MM.1S (cell line): ENCODE measurements at regions not wholly inside any gene's neighbourhood (a gene's known extent, or its start where the extent isn't known, plus 50 kb on each side); places are given as distances from the start of the nearest gene placed in this dataset.

ENCODE experiments used
- EZH2 ChIP-seq: fragments of 300-600 bp; sonication (generic); optimal IDR thresholded peaks from 2 replicates; pipeline ENCODE3; 2017; ENCODE audit warnings: low read depth, mild to moderate bottlenecking, antibody characterized with exemption, low read length, mixed read lengths
- EZH2phosphoT487 ChIP-seq: fragments of 300-600 bp; sonication (generic); IDR thresholded peaks from 2 replicates; pipeline ENCODE4 v1.6.1; 2018; ENCODE audit warnings: antibody characterized with exemption, low read length
- TF ChIP-seq, protein P1 (sequence below): fragments of 300-600 bp; sonication (generic); IDR thresholded peaks from 2 replicates; pipeline ENCODE4 v1.5.1; 2016; ENCODE audit warnings: antibody characterized with exemption, low read length, mixed read lengths

- TF ChIP-seq, protein P1, sequence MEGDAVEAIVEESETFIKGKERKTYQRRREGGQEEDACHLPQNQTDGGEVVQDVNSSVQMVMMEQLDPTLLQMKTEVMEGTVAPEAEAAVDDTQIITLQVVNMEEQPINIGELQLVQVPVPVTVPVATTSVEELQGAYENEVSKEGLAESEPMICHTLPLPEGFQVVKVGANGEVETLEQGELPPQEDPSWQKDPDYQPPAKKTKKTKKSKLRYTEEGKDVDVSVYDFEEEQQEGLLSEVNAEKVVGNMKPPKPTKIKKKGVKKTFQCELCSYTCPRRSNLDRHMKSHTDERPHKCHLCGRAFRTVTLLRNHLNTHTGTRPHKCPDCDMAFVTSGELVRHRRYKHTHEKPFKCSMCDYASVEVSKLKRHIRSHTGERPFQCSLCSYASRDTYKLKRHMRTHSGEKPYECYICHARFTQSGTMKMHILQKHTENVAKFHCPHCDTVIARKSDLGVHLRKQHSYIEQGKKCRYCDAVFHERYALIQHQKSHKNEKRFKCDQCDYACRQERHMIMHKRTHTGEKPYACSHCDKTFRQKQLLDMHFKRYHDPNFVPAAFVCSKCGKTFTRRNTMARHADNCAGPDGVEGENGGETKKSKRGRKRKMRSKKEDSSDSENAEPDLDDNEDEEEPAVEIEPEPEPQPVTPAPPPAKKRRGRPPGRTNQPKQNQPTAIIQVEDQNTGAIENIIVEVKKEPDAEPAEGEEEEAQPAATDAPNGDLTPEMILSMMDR: no peak
- TF ChIP-seq EZH2phosphoT487 (no peak), EZH2 (no peak)
Observed at GRCh38 chr1:55374801-55375616, 159.8 kb upstream of the USP24 start.
